ENCODE measurements at regions not wholly inside any gene's neighbourhood (a gene's known extent, or its start where the extent isn't known, plus 50 kb on each side); places are given as distances from the start of the nearest gene placed in this dataset.

- H3K4me3 ChIP-seq (ENCODE audit: low read length): no peak overlapping the region
- TF ChIP-seq CTCF (IDR thresholded peaks at IDR 0.05; ENCODE audit: insufficient read depth, low read depth, low read length, missing control alignments): no peak
- DNase-seq (ENCODE audit: low read depth): no peak
These were observed 171.8 kb upstream of the CPNE8 start for GRCh38 chr12:39077226-39077625.

DNA sequence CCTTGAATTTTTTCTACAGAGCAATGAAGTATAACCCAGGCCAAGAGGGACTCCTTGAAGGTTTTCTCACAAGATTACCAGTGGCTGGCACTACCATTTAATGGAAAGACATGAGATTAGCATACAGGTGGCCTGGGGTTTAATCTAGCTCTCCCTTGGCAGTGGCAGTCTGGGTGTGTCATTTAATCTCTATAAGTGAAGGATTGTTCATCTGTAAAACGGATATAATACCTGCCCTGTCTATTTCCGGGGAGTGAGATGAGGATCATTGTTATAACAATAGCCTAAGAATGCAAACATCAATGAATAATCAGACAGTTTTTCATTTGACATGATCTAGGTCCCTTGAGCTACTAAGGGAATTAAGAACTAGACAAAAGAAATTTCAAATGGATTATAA lies 168.7 kb upstream of the CPNE8 start:
- peak; percentile 14 for DNase-seq (ENCODE audit: low read depth)
- TF ChIP-seq CTCF (IDR thresholded peaks at IDR 0.05; ENCODE audit: insufficient read depth, low read depth, low read length, missing control alignments): no peak

DNA sequence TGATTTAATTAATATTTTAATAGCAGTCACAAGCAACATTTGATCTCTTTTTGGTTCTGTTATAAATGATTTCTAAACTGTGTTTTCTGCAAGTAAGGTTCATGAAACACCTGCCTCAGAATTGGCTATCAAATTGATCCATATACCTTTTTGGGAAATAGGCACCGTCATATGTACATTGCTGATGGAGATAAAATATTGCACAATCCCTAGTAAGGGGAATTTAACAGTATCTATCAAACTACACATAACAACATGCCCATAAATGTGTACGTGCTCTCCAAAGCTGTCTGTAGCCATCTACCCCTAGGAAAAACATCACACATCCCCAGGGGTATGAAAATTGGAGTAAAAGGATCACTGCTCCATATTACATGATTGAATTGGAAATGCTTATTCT lies 167.3 kb upstream of the CPNE8 start:
- DNase-seq (ENCODE audit: low read depth): no peak
- no peak overlapping the region for H3K4me3 ChIP-seq (ENCODE audit: low read length)
- no peak for TF ChIP-seq CTCF (IDR thresholded peaks at IDR 0.05; ENCODE audit: insufficient read depth, low read depth, low read length, missing control alignments)

More for the DNA sequence above, 168.7 kb upstream of the CPNE8 start:
- H3K4me3 ChIP-seq (ENCODE audit: low read length): no peak overlapping the region

- H3K4me3 ChIP-seq (ENCODE audit: low read length): no peak overlapping the region
- no peak for DNase-seq (ENCODE audit: low read depth)
- TF ChIP-seq CTCF (IDR thresholded peaks at IDR 0.05; ENCODE audit: insufficient read depth, low read depth, low read length, missing control alignments): no peak
These were observed 166.2 kb upstream of the CPNE8 start for GRCh38 chr12:39071611-39072010.

DNA sequence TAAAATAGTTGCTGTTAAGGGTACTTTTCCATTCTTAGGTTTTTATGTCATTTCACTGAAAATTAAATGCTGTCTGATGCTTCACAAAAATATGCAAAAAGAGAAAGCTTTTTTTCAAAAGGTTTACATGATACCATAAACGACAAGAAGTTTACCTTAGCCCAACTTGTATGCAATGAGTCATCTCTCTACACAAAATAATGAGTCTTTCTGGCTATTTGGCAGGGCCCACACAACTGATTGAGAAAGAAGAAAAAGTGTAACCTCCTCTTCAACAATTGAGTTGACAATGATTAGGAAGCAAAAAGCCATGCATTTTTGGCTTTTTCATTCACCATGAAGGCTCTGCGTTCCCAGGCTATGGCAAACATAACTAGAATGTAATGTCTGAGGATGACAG lies 165.4 kb upstream of the CPNE8 start:
- DNase-seq (ENCODE audit: low read depth): peak; percentile 59
- TF ChIP-seq CTCF (IDR thresholded peaks at IDR 0.05; ENCODE audit: insufficient read depth, low read depth, low read length, missing control alignments): no peak
- H3K4me3 ChIP-seq (ENCODE audit: low read length): no peak overlapping the region

DNA sequence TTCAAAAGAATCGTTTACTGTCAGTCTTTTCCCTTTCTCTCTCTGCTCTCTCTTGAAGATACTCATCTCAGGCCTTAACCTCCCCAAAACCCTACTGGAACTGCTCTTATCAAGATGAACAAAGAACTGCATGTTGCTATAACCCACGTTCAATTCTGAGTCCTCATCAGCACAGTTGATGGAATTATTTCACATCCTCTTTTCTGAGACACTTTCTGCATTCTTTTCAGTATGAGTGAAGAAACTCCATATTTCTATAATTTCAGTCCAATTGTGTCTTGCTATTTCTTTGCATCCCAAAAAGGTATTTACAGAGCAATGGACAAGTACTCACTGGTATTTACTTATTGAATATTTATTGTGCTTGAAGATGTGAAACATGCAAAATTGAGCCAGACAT lies 160.1 kb upstream of the CPNE8 start:
- no peak overlapping the region for H3K4me3 ChIP-seq (ENCODE audit: low read length)
- TF ChIP-seq CTCF (IDR thresholded peaks at IDR 0.05; ENCODE audit: insufficient read depth, low read depth, low read length, missing control alignments): no peak
- no peak for DNase-seq (ENCODE audit: low read depth)

GRCh38 chr12:39064708-39065107 lies 159.3 kb upstream of the CPNE8 start:
- DNase-seq (ENCODE audit: low read depth): peak; percentile 16
- no peak overlapping the region for H3K4me3 ChIP-seq (ENCODE audit: low read length)
- TF ChIP-seq CTCF (IDR thresholded peaks at IDR 0.05; ENCODE audit: insufficient read depth, low read depth, low read length, missing control alignments): no peak
